ENCODE measurements at regions not wholly inside any gene's neighbourhood (a gene's known extent, or its start where the extent isn't known, plus 50 kb on each side); places are given as distances from the start of the nearest gene placed in this dataset.
"Not testable (repeated sequence)": the region's sequence is repeated elsewhere in the genome, so short reads cannot be mapped to it uniquely, and the experiment has no call there.

DNA sequence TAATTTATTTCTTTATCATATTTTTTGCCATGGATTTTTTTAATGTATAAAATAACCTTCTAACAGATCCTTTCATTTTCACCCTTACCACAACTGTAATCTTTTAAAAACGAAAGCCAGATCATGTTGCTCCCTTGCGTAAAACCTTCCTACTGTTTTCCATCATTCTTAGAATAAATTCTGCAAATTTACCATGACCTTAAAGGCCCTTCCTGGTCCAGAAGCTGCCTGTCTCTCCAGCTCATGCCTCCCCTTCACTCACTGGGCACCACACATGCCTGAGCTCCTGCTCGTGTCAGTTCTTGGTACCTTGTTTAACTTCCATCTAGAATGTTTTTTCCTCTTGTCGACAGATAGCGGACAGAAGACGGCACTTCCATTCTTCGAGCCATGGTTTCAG, 245.0 kb upstream of the CDH5 start:
- H3K4me3 ChIP-seq (ENCODE audit: low read depth, low read length), result no peak overlapping the region

DNA sequence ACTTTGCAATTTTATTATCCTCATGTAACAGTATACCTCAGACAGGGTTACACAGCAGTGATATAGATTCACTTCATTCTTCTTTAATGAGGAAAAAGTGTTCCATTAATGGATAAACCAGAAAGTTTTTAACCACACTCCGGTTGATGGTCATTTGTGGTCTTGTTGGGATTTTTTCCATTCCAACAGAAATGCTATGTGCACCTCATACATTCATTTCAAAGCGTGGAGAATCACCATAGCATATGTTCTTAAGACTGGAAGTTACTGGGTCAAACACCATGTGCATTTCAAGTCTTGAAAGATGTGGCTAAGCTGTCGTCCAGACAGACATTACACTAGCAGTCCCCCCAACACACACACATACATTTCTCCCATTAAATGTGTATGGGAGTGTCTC, 245.8 kb upstream of the CDH5 start:
- H3K4me3 ChIP-seq (ENCODE audit: low read depth, low read length), result no peak overlapping the region

DNA sequence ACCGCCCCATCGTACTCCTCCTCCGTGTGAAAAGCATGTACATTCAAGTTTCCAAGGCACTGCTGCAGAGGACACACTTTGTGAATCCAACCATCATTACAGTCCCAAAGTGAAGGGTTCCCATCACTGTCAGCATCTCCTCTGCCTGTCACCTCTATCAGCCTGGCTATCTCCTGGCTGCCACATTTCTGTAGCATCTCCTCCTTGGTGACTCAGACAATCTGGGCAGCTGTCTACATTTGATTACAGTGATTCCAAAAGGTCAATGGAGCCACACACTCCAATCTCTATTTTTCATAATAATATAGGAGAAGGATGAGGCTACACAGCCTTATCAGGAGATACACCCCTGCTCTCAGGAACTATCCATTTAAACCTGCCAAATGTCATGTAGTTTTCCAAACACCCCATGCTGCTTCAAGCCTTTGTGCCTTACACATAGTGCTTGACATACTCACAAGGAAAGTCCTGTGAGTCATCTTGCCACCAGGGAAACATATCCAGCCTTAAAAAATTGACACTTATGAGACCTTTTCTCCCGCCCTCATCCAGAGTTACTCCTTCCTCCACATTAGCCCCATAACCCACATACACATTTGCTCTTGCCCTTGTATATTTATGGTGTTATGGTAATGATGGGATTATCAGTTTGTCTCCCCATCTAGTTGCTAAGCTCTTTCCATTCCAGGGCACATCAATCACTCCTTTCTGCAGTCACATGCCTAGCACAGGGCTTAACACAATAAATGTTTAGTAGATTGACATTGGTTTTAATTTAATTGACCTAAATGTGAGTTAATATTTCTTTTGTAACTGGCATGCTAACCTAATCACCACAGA, 250.1 kb upstream of the CDH5 start:
- H3K4me3 ChIP-seq (ENCODE audit: low read depth, low read length), result no peak overlapping the region

DNA sequence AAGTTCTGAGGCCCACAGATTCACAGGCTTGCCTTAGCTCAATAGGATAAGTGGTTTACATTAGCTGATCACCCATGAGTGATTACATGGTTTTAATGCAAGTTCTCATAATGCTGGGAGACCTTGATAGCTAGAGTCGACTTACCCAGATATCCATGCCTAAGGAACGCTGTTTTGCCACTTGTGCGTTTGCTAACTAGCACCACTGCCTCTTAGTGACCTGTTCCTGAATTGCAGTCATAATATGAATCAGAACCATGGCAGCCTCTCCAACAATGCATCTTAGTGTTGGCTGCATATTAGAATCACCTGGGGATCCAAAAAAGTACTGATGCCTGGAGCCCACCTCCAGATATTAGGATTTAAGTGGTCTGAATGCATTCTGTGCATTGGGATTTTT, 251.1 kb upstream of the CDH5 start:
- H3K4me3 ChIP-seq (ENCODE audit: low read depth, low read length), result no peak overlapping the region

DNA sequence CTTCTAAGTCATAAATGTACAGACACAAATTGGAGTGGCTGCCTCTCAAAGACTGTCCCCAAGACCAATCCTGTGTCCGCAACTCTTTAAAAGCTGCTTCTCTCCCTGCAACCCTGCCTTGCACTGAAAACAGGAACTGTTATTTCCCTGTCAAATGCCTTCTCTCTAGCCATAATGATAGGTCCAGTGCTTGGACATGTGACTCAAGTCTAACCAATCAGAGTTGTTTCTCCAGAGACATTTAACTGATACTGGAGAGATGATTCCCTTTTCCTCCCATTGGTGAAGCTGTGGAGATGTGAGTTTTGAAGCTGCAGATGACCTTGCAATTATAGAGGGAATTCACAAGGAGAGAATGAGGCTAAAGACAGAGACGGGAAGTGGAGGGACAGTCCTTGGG, 253.3 kb upstream of the CDH5 start:
- H3K4me3 ChIP-seq (ENCODE audit: low read depth, low read length), result no peak overlapping the region

DNA sequence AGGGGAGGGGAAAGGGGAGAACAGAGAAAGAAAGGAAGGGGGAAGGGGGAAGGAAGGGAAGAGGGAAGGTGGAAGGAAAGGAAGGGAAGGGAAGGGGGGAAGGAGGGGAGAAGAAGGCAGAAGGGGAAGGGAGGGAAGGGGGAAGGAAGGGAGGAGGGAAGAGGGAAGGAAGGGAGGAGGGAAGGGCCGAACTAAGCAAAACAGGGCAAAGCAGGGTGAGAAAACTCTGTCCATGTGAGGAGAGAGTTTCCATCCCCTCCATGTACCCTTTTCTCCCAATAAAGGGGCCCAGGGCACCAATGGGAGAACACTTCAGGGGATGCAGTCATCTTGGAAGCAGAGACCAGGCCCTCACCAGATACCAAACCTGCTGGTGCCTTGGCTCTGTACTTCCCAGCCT, 256.8 kb upstream of the CDH5 start:
- H3K4me3 ChIP-seq (ENCODE audit: low read depth, low read length), result no peak overlapping the region

DNA sequence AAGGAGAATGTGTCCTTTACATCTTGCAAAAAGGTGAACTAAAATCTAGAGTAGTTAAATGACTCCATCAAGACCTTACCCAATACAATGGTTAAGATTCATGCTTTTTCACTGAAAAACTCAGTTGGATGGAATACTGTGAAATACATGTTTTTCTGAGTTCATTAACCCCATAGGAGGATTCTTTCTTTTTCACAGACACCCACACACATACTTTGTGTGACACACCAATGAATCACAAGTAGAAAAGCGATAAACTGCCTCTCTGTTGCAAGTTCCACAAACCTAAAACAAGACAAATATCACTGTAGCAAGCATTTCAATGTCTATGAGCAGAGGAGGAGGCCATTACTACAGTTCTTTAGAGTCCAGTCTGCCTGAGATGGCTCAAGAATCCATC, 258.8 kb upstream of the CDH5 start:
- no peak overlapping the region for H3K4me3 ChIP-seq (ENCODE audit: low read depth, low read length)

DNA sequence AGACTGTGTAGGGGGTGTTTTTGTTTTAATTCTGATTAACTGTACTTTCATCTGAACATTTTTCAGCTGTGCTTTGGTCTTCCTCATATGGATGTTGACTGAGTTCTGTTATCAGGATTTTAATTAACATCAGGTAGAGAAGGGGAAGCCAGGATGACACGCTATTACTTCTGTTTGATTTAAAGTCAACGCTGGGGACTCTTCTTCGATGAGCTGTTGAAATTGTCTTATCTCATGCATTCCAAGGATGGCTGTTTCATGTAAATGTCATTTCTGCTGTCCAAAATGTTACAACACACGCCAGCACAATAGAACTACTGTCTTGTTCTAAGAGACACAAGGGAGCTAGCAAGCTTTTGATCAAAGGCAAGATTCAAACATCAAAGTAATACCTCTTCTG, 263.3 kb upstream of the CDH5 start:
- H3K4me3 ChIP-seq (ENCODE audit: low read depth, low read length), result no peak overlapping the region

DNA sequence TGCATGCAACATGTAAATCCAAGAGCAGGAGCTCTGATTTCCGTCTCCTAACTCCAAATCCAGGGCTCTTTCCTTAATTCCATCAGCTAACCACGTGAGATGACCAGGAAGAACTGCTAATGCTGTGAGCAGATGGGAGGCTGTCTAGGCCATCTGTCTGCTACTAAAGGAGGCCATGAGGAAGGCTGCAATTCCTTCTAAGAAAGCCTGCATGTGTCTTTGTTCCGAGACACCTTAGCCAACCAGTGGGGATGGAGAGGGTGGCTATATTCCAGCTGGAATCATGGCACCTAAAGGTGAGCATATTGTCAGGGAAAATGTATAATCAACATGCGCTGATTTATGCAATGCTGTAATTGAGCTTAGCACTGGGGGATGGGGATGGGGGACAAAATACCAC, 267.2 kb upstream of the CDH5 start:
- H3K4me3 ChIP-seq (ENCODE audit: low read depth, low read length), result no peak overlapping the region

DNA sequence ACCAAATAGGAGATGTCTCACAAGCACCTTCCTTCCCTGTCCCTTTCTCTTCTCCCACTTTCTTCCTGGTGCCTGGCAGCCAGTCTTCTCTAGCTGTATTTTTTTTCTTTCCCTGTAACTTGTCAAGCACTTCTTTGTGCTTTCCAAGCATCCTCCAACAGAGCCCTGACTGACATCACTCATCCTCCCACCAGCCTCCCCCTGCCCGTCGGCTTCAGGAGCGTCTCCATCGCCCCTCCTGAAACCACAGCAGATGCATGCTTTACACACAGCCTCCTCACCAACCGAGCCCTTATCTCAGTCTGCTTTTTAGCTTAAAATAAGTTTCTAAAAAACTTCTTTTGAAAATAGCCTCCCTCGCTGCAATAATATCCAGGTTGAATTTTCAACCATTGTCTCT, 268.7 kb upstream of the CDH5 start:
- H3K4me3 ChIP-seq (ENCODE audit: low read depth, low read length), result no peak overlapping the region

DNA sequence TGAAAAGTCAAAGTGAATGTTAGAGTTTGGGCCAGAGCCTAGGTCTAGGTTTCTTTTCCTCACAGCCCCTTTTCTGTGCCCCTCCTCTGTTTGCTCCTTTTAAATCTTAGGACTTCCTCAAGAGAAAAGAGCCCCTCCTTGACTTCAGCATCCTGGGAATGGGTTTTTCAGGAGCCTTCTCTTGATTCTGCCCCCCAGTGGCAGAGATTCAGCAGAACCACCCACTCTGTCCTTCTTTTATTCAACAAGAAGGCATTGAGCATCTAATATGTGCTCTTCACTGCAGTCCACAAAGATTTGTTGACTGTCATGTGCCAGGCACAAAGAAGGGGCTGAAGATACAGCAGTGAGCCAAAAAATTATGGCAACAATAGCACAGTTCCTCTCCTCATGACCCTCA, 270.8 kb upstream of the CDH5 start:
- no peak overlapping the region for H3K4me3 ChIP-seq (ENCODE audit: low read depth, low read length)

DNA sequence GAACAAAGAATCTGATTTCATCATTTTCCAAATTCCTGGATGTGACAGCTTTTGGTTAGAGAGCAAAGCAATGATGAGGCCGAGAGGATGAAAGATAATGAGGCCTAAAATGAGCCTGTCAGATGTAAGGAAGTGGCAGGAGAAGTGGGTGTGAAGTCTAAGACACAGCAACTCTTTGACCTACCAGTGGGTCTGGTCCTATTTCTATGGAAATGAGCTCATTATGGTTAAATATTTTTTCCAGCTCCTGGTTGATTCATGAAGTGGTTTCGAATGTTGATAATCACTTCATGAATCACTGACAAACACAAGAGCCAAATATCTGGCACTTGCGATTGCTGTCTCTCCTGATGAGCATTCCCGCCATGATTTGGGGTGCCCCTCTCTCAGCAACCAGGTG, 273.3 kb upstream of the CDH5 start:
- H3K4me3 ChIP-seq (ENCODE audit: low read depth, low read length), result no peak overlapping the region

DNA sequence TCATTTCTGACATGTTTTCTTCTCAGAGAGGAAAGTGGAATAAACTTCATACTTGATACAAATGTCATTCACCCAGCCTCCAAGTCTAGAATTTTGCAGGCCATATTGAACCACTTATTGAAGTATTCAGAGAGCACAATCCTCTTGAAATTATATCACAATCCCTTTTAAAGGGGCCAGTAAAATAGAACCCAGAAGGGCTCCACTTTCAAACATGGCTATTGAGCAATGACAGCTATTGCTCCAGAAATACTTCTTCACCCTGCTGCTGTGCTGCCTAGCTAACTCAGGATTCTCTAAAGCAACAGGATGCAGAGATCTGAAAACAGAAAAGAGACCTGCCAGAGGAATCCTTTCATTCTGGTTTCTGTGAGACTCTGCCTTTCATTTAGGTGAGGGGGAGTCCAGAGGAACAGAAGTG, 275.0 kb upstream of the CDH5 start:
- no peak overlapping the region for H3K4me3 ChIP-seq (ENCODE audit: low read depth, low read length)

DNA sequence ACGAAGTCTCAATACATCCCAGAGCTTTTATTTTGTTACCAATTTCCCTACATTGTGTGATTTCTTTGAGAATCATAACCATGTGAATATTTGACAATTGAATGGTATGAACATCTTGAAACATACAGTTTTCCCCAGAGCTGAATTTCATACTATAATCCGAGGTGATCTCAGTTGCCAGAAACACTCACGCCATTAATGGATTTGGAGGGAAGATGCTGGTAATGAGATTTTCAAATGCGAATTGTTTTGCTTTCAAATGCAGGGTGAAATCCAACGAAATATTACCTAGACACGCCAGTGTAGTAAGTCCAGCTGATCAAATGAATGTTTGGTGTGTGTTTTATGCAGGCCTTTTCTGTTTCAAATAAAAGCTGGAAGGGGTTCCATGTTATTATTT, 277.8 kb upstream of the CDH5 start:
- no peak overlapping the region for H3K4me3 ChIP-seq (ENCODE audit: low read depth, low read length)

DNA sequence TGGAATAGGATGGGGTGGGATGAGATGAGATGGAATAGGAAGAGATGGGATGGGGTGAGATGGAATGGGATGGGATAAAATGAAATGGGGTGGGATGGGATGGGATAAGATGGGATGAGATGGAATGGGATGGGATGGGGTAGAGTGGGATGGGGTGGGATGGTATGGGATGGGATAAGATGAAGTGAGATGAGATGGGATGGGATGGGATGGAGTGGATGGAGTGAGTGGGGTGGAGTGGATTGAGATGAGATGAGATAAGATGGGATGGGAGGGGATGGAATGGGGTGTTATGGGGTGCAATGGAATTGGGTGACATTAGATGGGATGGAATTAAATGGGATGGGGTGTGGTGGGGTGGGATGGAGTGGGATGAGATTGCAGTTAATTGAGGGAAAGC, 279.2 kb upstream of the CDH5 start:
- H3K4me3 ChIP-seq (ENCODE audit: low read depth, low read length), result no peak overlapping the region

DNA sequence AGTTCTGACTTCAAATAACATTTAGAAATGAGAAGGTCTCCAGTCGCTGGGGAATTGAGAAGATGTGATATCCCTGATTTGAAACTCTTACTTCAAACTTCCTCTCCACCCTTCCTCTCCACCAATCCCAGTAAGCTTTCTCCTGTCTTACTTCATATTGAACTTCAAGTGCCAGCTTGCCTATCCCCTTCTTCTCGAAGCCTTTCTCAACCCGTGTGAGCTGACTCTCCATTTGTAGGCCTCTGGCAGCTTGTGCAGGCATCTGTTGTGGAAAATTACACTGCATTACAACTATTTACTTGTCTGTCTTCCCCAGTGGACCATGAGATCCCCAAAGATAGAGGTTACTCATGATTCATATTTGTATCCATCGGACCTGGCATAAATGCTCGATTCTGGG, 280.8 kb upstream of the CDH5 start:
- no peak overlapping the region for H3K4me3 ChIP-seq (ENCODE audit: low read depth, low read length)

DNA sequence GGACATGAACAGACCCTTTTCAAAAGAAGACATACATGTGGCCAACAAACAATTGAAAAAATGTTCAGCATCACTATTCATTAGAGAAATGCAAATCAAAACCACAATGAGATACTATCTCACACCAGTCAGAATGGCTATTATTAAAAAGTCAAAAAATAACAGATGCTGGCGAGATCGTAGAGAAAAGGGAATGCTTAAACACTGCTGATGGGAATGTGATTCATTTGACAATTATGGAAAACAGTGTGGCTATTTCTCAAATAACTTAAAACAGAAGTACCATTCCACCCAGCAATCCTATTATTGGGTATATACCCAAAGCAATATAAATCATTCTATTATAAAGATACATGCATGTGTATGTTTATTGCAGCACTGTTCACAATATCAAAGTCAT, 281.8 kb upstream of the CDH5 start:
- H3K4me3 ChIP-seq (ENCODE audit: low read depth, low read length), result not testable (repeated sequence)

DNA sequence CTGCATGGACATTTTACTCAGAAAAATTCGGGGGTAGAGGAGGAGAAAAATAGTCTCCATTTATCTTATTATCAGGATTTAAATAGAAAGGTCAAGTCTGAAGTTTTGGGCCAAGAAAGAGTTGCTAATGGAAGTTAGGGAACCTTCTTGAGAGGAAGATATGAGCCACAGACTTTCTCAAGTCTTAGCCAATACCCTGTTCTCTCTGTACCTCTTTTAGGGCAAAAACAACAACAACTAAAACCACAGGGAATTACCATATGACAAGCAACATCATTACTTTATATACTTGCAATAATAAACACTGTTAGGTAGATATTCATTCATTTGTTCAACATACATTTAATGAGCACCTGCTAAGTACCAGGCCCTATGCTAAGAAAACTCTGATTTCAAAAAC, 282.2 kb upstream of the CDH5 start:
- no peak overlapping the region for H3K4me3 ChIP-seq (ENCODE audit: low read depth, low read length)

DNA sequence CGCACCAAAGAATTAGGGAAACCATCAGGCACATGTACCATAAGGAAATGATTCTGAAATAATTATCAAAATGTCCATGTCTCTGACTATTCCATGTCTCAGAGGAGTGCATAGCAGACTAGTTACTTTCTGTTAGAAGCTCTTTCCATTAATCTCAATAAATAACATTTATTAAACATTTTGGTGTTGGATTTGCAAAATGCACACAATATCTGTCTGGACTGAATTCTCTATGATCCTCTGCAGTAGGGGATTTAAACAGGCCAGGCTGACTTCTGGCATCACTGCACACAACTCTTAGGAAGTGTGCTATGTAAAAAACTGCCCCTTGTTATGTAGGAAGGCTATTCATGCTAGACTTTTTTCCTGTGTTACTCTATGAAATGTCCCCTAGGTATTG, 283.3 kb upstream of the CDH5 start:
- H3K4me3 ChIP-seq (ENCODE audit: low read depth, low read length), result no peak overlapping the region

DNA sequence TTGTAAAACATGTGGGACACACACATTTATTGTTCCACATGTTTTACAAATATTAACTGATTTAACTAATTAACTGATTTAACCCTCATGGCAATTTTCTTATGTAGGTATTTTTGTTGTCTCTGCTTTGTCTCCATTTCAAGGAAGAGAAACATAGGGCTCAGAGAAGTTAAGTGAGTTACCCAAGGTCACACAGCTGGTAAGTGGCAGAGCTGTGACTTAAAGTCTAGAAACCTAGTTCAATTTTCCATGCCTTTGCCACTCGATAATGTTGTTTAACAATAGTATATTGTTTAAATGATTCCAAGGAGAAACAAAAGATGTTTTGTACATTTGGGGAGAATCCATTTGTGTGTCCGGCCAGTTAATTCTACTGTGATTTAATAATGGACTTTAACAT, 284.1 kb upstream of the CDH5 start:
- H3K4me3 ChIP-seq (ENCODE audit: low read depth, low read length), result no peak overlapping the region

DNA sequence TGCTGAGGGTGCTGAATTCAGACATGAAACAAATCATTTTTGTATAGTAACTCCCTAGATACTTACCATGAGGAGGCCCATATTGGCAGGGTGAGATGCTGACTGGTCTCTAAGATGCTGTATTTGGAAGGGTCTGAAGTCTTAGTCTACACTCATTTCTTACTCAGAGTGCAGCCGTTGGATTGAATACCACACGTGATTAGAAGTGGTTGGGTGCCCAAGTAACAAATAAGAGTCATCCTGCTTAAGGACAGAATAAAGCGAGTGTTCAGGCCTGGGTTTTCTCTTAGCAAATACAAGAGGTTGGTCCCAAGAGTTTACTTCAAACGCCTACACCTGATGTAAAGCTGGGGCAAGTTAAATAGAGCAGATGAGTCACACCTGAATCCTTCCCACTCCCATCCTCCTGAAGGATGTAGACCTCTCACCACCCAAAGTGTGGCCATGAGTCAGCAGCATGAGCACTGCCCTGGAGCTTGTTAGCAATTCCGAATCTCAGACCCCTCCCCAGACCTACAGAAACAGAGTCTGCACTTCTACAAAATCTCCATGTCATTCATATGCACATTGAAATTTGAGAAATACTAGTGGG, 284.6 kb upstream of the CDH5 start:
- no peak overlapping the region for H3K4me3 ChIP-seq (ENCODE audit: low read depth, low read length)

DNA sequence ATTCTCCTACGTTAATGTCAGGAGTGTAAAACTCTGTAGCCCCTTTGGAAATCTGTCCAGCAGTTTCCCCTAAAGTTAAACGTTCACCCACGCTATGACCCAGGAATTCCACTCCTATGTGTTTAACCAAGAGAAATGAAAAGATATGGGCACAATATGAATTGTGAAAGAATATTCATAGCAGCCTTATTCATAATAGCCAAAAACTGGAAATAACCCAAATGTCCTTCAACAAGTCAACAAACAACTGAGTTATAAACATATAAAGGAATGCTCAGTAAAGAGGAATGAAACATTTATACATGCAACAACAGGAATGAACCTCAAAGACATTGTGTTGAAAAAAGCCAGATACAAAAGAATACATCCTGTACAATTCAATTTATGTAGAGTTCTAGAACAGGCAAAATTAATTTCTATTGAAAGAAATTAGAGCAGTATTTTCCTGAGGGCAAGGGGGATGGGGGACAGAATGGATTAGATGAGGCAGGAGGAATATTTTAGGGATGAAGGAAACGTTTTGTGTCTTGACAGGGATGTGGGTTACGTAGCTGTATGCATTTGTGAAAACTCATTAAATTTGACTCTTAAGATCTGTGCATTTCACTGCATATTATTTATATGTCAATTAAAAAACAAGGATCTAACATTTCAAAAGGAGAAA, 286.7 kb upstream of the CDH5 start:
- no peak overlapping the region for H3K4me3 ChIP-seq (ENCODE audit: low read depth, low read length)
